ENCODE measurements at regions not wholly inside any gene's neighbourhood (a gene's known extent, or its start where the extent isn't known, plus 50 kb on each side); places are given as distances from the start of the nearest gene placed in this dataset.

DNA sequence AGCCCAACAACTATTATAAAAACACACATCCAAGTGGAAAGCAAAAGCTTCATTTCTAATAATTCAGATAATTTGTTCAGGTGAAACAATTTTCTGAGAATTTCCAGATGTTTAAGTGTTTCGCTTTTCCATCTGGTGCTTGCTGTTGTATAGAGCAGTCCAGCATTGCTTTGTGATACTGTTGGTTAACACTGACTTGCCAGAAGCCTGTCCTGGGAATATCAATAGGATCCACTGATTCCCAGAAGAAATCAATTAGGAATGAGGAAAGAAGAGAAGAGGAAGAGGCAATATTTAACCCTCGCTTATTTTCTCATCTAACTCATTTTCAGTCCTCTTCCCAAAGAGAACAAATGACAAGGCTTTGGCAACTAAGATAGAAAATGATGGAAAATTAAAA, 94.9 kb upstream of the DDIT4L start:
- H2AFZ ChIP-seq (ENCODE audit: insufficient read depth, low read depth, low read length, poor library complexity, severe bottlenecking), result no peak overlapping the region
- H3K9me3 ChIP-seq (replicated peaks in 1 of 2; ENCODE audit: control insufficient read depth in 1 of 2, insufficient read depth in 1 of 2, low read length in 2 of 2), result no peaks in the 10 kb centered on the region
- H3K36me3 Mint-ChIP-seq, result no peaks in the 10 kb centered on the region
- H3K9me3 Mint-ChIP-seq, result peaks cover 0 to 11% (median 2%) of the 10 kb centered on the region in 7 donors
- no peaks in the 10 kb centered on the region for H3K4me1 ChIP-seq (ENCODE audit: control insufficient read depth in 1 of 2, insufficient read depth in 2 of 2, low read length in 2 of 2)
- H3K4me2 ChIP-seq (replicated peaks; ENCODE audit: extremely low read depth, low read length, poor library complexity, severe bottlenecking), result no peak overlapping the region
- WGBS (ENCODE audit: insufficient coverage), result 100% methylated on average over 1 of the region's 2 CpGs
- H3K4me3 ChIP-seq (replicated peaks in 1 of 3; ENCODE audit: low read depth in 2 of 3, low read length in 3 of 3), result no peak overlapping the region
- H3K4me1 Mint-ChIP-seq, result no peaks in the 10 kb centered on the region
- H3K27ac ChIP-seq (ENCODE audit: low read depth in 1 of 2, low read length in 2 of 2), result no peak overlapping the region
- no peak overlapping the region for H3K27ac Mint-ChIP-seq
- no peak overlapping the region for H3K4me3 Mint-ChIP-seq
- TF ChIP-seq, protein P1, sequence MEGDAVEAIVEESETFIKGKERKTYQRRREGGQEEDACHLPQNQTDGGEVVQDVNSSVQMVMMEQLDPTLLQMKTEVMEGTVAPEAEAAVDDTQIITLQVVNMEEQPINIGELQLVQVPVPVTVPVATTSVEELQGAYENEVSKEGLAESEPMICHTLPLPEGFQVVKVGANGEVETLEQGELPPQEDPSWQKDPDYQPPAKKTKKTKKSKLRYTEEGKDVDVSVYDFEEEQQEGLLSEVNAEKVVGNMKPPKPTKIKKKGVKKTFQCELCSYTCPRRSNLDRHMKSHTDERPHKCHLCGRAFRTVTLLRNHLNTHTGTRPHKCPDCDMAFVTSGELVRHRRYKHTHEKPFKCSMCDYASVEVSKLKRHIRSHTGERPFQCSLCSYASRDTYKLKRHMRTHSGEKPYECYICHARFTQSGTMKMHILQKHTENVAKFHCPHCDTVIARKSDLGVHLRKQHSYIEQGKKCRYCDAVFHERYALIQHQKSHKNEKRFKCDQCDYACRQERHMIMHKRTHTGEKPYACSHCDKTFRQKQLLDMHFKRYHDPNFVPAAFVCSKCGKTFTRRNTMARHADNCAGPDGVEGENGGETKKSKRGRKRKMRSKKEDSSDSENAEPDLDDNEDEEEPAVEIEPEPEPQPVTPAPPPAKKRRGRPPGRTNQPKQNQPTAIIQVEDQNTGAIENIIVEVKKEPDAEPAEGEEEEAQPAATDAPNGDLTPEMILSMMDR (IDR thresholded peaks at IDR 0.05), result no peak
- intact Hi-C loops (cut with micrococcal nuclease), result no loop called here
- DNase-seq, result no peak
- no peaks in the 10 kb centered on the region for H3K27me3 ChIP-seq (ENCODE audit: control insufficient read depth in 2 of 2, insufficient read depth in 2 of 2, low read length in 2 of 2)
- H3K9ac ChIP-seq (ENCODE audit: insufficient read depth, low read length, poor library complexity, severe bottlenecking), result no peak overlapping the region
- no peaks in the 10 kb centered on the region for H4K20me1 ChIP-seq (ENCODE audit: insufficient read depth, low read length)
- H3K27me3 Mint-ChIP-seq (ENCODE audit: low read depth in 3 of 3), result peaks cover 0 to 3% (median 0%) of the 10 kb centered on the region in 3 donors
- H3K36me3 ChIP-seq (replicated peaks in 1 of 2; ENCODE audit: control insufficient read depth in 1 of 2, insufficient read depth in 2 of 2, low read length in 2 of 2), result no peaks in the 10 kb centered on the region
- H3K79me2 ChIP-seq (ENCODE audit: insufficient read depth, low read length), result no peaks in the 10 kb centered on the region

GRCh38 chr4:100284129-100284880, 94.0 kb upstream of the DDIT4L start:
- Mint-ChIP-seq H3K36me3 (no peaks in the 10 kb centered on the region), H3K9me3 (peaks cover 0 to 11% (median 2%) of the 10 kb centered on the region in 7 donors), H3K4me3 (no peak overlapping the region), H3K27me3 (ENCODE audit: low read depth in 3 of 3) (peaks cover 0 to 3% (median 2%) of the 10 kb centered on the region in 3 donors), H3K4me1 (no peaks in the 10 kb centered on the region), H3K27ac (no peak overlapping the region)
- Histone ChIP-seq H3K27me3 (ENCODE audit: control insufficient read depth in 2 of 2, insufficient read depth in 2 of 2, low read length in 2 of 2) (no peaks in the 10 kb centered on the region), H3K9me3 (replicated peaks in 1 of 2; ENCODE audit: control insufficient read depth in 1 of 2, insufficient read depth in 1 of 2, low read length in 2 of 2) (no peaks in the 10 kb centered on the region), H4K20me1 (ENCODE audit: insufficient read depth, low read length) (no peaks in the 10 kb centered on the region), H3K9ac (ENCODE audit: insufficient read depth, low read length, poor library complexity, severe bottlenecking) (no peak overlapping the region), H3K27ac (ENCODE audit: low read depth in 1 of 2, low read length in 2 of 2) (no peak overlapping the region), H2AFZ (ENCODE audit: insufficient read depth, low read depth, low read length, poor library complexity, severe bottlenecking) (no peak overlapping the region), H3K4me1 (ENCODE audit: control insufficient read depth in 1 of 2, insufficient read depth in 2 of 2, low read length in 2 of 2) (no peaks in the 10 kb centered on the region), H3K4me2 (replicated peaks; ENCODE audit: extremely low read depth, low read length, poor library complexity, severe bottlenecking) (no peak overlapping the region), H3K79me2 (ENCODE audit: insufficient read depth, low read length) (no peaks in the 10 kb centered on the region), H3K4me3 (replicated peaks in 1 of 3; ENCODE audit: low read depth in 2 of 3, low read length in 3 of 3) (no peak overlapping the region), H3K36me3 (replicated peaks in 1 of 2; ENCODE audit: control insufficient read depth in 1 of 2, insufficient read depth in 2 of 2, low read length in 2 of 2) (no peaks in the 10 kb centered on the region)
- WGBS (ENCODE audit: insufficient coverage), result 87% methylated on average over 6 of the region's 10 CpGs
- intact Hi-C loops (cut with micrococcal nuclease), result no loop called here
- TF ChIP-seq, protein P1 (IDR thresholded peaks at IDR 0.05), result no peak
- no peak for DNase-seq

All from CD14-positive monocyte (primary cell).